AG04450 (cell line): ENCODE measurements at regions not wholly inside any gene's neighbourhood (a gene's known extent, or its start where the extent isn't known, plus 50 kb on each side); places are given as distances from the start of the nearest gene placed in this dataset.
"Not testable (repeated sequence)": the region's sequence is repeated elsewhere in the genome, so short reads cannot be mapped to it uniquely, and the experiment has no call there.

Experiments used
- CTCF ChIA-PET: fragments of 300-600, 350-600 bp; formaldehyde crosslinking; extraction: SDS; loops from one replicate; lab custom pipeline; 2022; ENCODE audit warnings: antibody characterized with exemption, inconsistent platforms; lab: Charles Lee
- POLR2A ChIA-PET: fragments of 350-600 bp; formaldehyde crosslinking; extraction: SDS; loops from one replicate; lab custom pipeline; 2021; ENCODE audit warnings: antibody characterized with exemption, inconsistent platforms; lab: Yijun Ruan, JAX
- DNase-seq: peaks from one replicate; pipeline ENCODE4 v3.0.0-alpha.2; 2011; ENCODE audit warnings: low read depth, low spot score
- H3K27ac ChIP-seq: one replicate; pipeline ENCODE4 v1.5.1; 2012; ENCODE audit warnings: low read depth, low read length, control low read depth
- H3K27me3 ChIP-seq: one replicate; pipeline ENCODE4 v1.6.0; 2012; ENCODE audit warnings: low read length; ENCODE audit not compliant: control insufficient read depth, insufficient read depth
- H3K4me3 ChIP-seq: 2 replicates; pipeline ENCODE4 v1.5.1; 2011; ENCODE audit warnings: mild to moderate bottlenecking, low read depth, low read length, control low read depth
- H3K9me3 ChIP-seq: 2 replicates; pipeline ENCODE4 v1.5.1; 2012; ENCODE audit warnings: low read length; ENCODE audit not compliant: control insufficient read depth, insufficient read depth
- TF ChIP-seq, protein P1 (sequence below): IDR thresholded peaks from 2 replicates; pipeline ENCODE4 v1.5.1; 2011; ENCODE audit warnings: low read depth, low read length, control low read depth, inconsistent platforms

DNA sequence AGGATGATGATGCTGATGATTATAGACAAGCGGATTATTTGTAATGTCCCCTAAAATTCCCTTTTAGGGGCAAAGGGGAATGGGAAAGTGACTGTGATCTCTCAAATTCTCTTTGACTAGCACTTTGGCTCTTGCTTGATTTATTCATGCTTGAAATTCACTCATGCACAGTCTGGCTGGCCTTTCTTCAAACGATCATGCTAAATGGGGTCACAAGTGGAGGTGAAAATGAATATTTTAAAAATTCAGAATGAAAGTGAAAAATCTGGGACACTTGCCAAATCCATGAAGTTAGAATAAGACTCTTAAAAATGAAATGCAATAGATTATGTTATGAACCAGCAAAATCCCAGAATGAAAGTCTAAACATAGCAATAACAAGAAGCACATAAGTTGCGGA is 173.4 kb upstream of the RAI2 start:
- no peak for DNase-seq
- Histone ChIP-seq H3K27me3 (no peaks in the 10 kb centered on the region), H3K27ac (no peak overlapping the region), H3K9me3 (no peaks in the 10 kb centered on the region), H3K4me3 (no peak overlapping the region)
- CTCF ChIA-PET = no interaction called here
- POLR2A ChIA-PET = no interaction called here
- TF ChIP-seq, protein P1, sequence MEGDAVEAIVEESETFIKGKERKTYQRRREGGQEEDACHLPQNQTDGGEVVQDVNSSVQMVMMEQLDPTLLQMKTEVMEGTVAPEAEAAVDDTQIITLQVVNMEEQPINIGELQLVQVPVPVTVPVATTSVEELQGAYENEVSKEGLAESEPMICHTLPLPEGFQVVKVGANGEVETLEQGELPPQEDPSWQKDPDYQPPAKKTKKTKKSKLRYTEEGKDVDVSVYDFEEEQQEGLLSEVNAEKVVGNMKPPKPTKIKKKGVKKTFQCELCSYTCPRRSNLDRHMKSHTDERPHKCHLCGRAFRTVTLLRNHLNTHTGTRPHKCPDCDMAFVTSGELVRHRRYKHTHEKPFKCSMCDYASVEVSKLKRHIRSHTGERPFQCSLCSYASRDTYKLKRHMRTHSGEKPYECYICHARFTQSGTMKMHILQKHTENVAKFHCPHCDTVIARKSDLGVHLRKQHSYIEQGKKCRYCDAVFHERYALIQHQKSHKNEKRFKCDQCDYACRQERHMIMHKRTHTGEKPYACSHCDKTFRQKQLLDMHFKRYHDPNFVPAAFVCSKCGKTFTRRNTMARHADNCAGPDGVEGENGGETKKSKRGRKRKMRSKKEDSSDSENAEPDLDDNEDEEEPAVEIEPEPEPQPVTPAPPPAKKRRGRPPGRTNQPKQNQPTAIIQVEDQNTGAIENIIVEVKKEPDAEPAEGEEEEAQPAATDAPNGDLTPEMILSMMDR = no peak

DNA sequence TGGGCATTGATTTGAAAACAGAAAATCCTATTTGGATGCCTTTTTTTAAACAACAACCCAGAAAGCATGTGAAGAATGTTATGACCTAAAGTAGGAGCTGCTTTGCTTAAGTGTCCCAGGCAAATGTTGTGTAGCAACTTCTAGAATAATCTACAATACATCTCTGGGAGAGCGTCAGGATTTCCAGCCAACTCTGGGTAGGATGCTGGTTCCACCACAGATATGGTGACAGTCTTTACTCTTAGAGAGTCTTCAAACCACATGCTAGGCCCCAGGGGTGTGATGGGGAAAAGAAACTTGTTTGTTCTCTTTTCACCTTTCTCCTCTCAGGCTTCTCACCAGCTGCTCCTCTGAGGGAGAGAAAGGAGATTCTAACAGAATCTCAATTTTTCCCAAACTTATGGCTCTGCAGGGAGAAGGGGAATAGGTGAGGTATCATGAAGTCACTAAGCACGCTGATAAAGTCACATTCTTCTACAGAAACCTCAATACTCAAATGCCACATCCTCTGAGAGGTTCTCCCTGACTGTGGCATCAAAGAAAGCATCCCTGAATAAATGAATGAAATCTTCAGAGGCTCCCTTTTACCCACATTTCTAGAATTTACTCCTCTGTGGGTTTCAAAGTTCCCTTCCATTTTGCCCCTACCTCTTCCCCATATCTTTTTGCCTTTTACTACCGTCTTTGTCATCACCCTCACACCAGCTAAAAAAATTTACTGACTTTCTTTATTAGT is 171.6 kb upstream of the RAI2 start:
- H3K27ac ChIP-seq = no peak overlapping the region
- TF ChIP-seq, protein P1 = no peak
- DNase-seq = no peak
- ChIA-PET CTCF (no interaction called here), POLR2A (no interaction called here)
- H3K27me3 ChIP-seq = no peaks in the 10 kb centered on the region
- H3K4me3 ChIP-seq = no peak overlapping the region
- H3K9me3 ChIP-seq = no peaks in the 10 kb centered on the region

DNA sequence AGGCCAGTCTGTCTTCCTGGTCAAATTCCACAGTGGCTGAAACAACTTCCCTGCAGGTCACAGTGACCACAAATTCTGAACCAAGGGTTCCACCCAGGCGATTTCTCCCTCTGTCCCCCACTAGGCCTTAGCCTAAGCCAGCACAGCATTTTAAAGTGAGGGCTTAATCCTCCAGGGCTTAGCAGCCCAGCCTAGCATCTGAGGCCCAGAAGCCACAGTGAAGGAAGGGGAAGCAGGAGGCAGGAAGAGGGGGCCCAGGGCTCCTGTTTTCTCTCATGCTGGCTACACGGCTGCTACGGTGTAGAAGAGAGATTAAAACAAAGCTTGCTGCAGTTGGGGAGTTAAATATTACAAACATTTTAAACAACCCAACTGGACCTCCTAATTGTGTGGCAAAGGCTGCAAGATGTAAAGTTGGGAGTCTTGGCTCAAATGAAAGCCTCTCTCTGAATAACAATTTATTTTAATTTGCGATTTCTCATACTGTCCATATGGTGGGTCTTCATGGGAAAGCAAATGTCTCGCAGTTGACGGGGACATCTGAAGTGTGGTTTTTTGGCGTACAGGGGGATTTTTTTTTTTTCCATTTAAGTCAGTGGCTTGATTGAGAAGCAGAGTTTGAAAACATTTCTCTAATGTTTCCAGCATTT is 170.8 kb upstream of the RAI2 start:
- no peak overlapping the region for H3K4me3 ChIP-seq
- no peak overlapping the region for H3K27ac ChIP-seq
- TF ChIP-seq, protein P1 = no peak
- CTCF ChIA-PET = no interaction called here
- POLR2A ChIA-PET = no interaction called here
- no peaks in the 10 kb centered on the region for H3K27me3 ChIP-seq
- no peak for DNase-seq
- H3K9me3 ChIP-seq = no peaks in the 10 kb centered on the region

DNA sequence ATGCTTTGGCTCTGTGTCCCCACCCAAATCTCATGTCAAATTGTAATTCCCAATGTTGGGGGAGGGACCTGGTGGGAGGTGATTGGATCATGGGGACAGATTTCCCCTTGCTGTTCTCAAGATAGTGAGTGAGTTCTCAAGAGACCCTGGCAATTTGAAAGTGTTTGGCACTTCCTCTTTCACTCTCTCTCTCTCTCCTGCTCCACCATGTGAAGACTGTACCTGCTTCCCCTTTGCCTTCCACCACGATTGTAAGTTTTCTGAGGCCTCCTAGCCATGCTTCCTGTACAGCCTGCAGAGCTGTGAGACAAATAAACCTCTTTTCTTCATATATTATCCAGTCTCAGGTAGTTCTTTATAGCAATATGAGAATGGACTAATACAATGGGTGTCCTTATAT is 169.6 kb upstream of the RAI2 start:
- CTCF ChIA-PET, H3K4me3 ChIP-seq, H3K27me3 ChIP-seq, DNase-seq, H3K9me3 ChIP-seq, H3K27ac ChIP-seq, POLR2A ChIA-PET: not testable (repeated sequence)

DNA sequence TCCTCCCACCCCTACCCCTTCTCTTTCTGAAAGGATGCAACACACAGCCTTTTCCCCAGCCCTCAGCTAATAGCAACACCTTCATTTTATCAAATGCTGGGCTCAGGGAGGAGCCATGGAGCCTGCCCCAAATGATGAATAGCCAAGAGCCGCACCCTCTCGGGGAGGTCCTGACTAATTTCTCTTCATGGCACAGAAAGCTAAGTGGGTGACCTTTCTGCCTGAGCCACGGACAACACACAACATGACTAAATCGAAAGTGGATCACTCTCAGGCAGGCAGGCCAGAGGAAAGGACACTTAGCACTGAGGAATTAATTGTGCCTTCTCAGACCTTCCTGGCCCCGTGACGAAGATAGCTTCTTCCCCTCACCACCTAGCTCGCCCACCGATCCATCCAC is 165.1 kb upstream of the RAI2 start:
- ChIA-PET CTCF (no interaction called here), POLR2A (no interaction called here)
- Histone ChIP-seq H3K27me3 (no peaks in the 10 kb centered on the region), H3K9me3 (no peaks in the 10 kb centered on the region), H3K27ac (no peak overlapping the region), H3K4me3 (no peak overlapping the region)
- no peak for DNase-seq
- TF ChIP-seq, protein P1 = no peak
